Skeletal muscle tissue (tissue), 3 donors: ENCODE measurements at regions not wholly inside any gene's neighbourhood (a gene's known extent, or its start where the extent isn't known, plus 50 kb on each side); places are given as distances from the start of the nearest gene placed in this dataset.
"Not testable (repeated sequence)": the region's sequence is repeated elsewhere in the genome, so short reads cannot be mapped to it uniquely, and the experiment has no call there.

ENCODE experiments used
- H3K27ac ChIP-seq: one replicate; pipeline ENCODE4 v1.7.0; 2013; ENCODE audit warnings: mild to moderate bottlenecking, low read depth, low read length, inconsistent platforms
- H3K27me3 ChIP-seq, 3 donors: one replicate each; pipeline ENCODE4 v1.7.0; 2013; ENCODE audit warnings: low read length in 3 of 3; ENCODE audit not compliant: control insufficient read depth in 3 of 3, insufficient read depth in 3 of 3
- H3K36me3 ChIP-seq, 3 donors: one replicate each; pipeline ENCODE4 v1.7.0; 2013; ENCODE audit warnings: low read length in 3 of 3; ENCODE audit not compliant: control insufficient read depth in 3 of 3, insufficient read depth in 3 of 3
- H3K4me1 ChIP-seq, 3 donors: one replicate each; pipeline ENCODE4 v1.7.0; 2013; ENCODE audit warnings: low read length in 3 of 3, mild to moderate bottlenecking in 3 of 3; ENCODE audit not compliant: control insufficient read depth in 3 of 3, insufficient read depth in 3 of 3
- H3K4me3 ChIP-seq, 3 donors: one replicate each; pipeline ENCODE4 v1.7.0; 2013; ENCODE audit warnings: low read length in 3 of 3
- H3K9ac ChIP-seq, 3 donors: one replicate each; pipeline ENCODE4 v1.7.0; 2013; ENCODE audit warnings: low read length in 3 of 3, mild to moderate bottlenecking in 3 of 3, moderate library complexity in 2 of 3, low read depth in 1 of 3
- H3K9me3 ChIP-seq, 3 donors: one replicate each; pipeline ENCODE4 v1.7.0; 2013; ENCODE audit warnings: low read length in 3 of 3; ENCODE audit not compliant: control insufficient read depth in 3 of 3
- donor health status: Osteomylitis.

- H3K4me1 ChIP-seq = no peaks in the 10 kb centered on the region
Measured at GRCh38 chr7:68846811-68847325, 751.4 kb upstream of the AUTS2 start.

GRCh38 chr7:68853254-68853653 lies 745.0 kb upstream of the AUTS2 start:
- H3K27ac ChIP-seq = no peak overlapping the region
- H3K4me1 ChIP-seq = no peaks in the 10 kb centered on the region
- H3K9ac ChIP-seq = no peak overlapping the region
- H3K27me3 ChIP-seq = no peaks in the 10 kb centered on the region
- no peaks in the 10 kb centered on the region for H3K36me3 ChIP-seq
- H3K4me3 ChIP-seq = no peak overlapping the region
- H3K9me3 ChIP-seq = peaks cover 0 to 4% (median 0%) of the 10 kb centered on the region in 3 donors

More at GRCh38 chr7:68846811-68847325, 751.4 kb upstream of the AUTS2 start:
- Histone ChIP-seq H3K9ac (no peak overlapping the region), H3K9me3 (peaks cover 0 to 4% (median 2%) of the 10 kb centered on the region in 3 donors), H3K4me3 (no peak overlapping the region), H3K27ac (no peak overlapping the region), H3K36me3 (no peaks in the 10 kb centered on the region), H3K27me3 (no peaks in the 10 kb centered on the region)

- Histone ChIP-seq H3K4me3 (no peak overlapping the region), H3K27me3 (peaks cover 0 to 2% (median 0%) of the 10 kb centered on the region in 3 donors), H3K9me3 (no peaks in the 10 kb centered on the region), H3K27ac (no peak overlapping the region), H3K9ac (no peak overlapping the region), H3K4me1 (no peaks in the 10 kb centered on the region), H3K36me3 (no peaks in the 10 kb centered on the region)
Measured at GRCh38 chr7:68857571-68857970, 740.7 kb upstream of the AUTS2 start.

GRCh38 chr7:68858497-68858896 lies 739.8 kb upstream of the AUTS2 start:
- Histone ChIP-seq H3K27me3 (peaks cover 0 to 2% (median 0%) of the 10 kb centered on the region in 3 donors), H3K27ac (no peak overlapping the region), H3K4me1 (no peaks in the 10 kb centered on the region), H3K9me3 (no peaks in the 10 kb centered on the region), H3K36me3 (no peaks in the 10 kb centered on the region), H3K4me3 (no peak overlapping the region), H3K9ac (no peak overlapping the region)

- H3K9ac ChIP-seq = no peak overlapping the region
- H3K27me3 ChIP-seq = peaks cover 0 to 2% (median 0%) of the 10 kb centered on the region in 3 donors
- H3K9me3 ChIP-seq = no peaks in the 10 kb centered on the region
- H3K4me1 ChIP-seq = no peaks in the 10 kb centered on the region
- H3K27ac ChIP-seq = no peak overlapping the region
- no peaks in the 10 kb centered on the region for H3K36me3 ChIP-seq
- H3K4me3 ChIP-seq = no peak overlapping the region
Measured at GRCh38 chr7:68861171-68861570, 737.1 kb upstream of the AUTS2 start.

GRCh38 chr7:68862261-68862660 lies 736.0 kb upstream of the AUTS2 start:
- Histone ChIP-seq H3K4me1 (no peaks in the 10 kb centered on the region), H3K9ac (no peak overlapping the region), H3K9me3 (no peaks in the 10 kb centered on the region), H3K36me3 (no peaks in the 10 kb centered on the region), H3K4me3 (no peak overlapping the region), H3K27me3 (peaks cover 0 to 2% (median 0%) of the 10 kb centered on the region in 3 donors), H3K27ac (no peak overlapping the region)

GRCh38 chr7:68862736-68863135 lies 735.5 kb upstream of the AUTS2 start:
- H3K27ac ChIP-seq = no peak overlapping the region
- no peaks in the 10 kb centered on the region for H3K9me3 ChIP-seq
- H3K4me1 ChIP-seq = no peaks in the 10 kb centered on the region
- no peak overlapping the region for H3K9ac ChIP-seq
- H3K36me3 ChIP-seq = no peaks in the 10 kb centered on the region
- no peak overlapping the region for H3K4me3 ChIP-seq
- peaks cover 0 to 2% (median 0%) of the 10 kb centered on the region in 3 donors for H3K27me3 ChIP-seq

- Histone ChIP-seq H3K9me3 (peaks cover 0 to 2% (median 0%) of the 10 kb centered on the region in 3 donors), H3K27me3 (peaks cover 0 to 4% (median 0%) of the 10 kb centered on the region in 3 donors), H3K27ac (no peak overlapping the region), H3K9ac (no peak overlapping the region), H3K4me1 (no peaks in the 10 kb centered on the region), H3K4me3 (no peak overlapping the region), H3K36me3 (no peaks in the 10 kb centered on the region)
Measured at GRCh38 chr7:68865351-68866199, 732.7 kb upstream of the AUTS2 start.

- no peaks in the 10 kb centered on the region for H3K4me1 ChIP-seq
- H3K27me3 ChIP-seq = peaks cover 0 to 4% (median 0%) of the 10 kb centered on the region in 3 donors
- H3K9ac ChIP-seq = no peak overlapping the region
- peaks cover 0 to 2% (median 0%) of the 10 kb centered on the region in 3 donors for H3K9me3 ChIP-seq
- no peak overlapping the region for H3K27ac ChIP-seq
- no peak overlapping the region for H3K4me3 ChIP-seq
- H3K36me3 ChIP-seq = no peaks in the 10 kb centered on the region
Measured at GRCh38 chr7:68866200-68866570, 732.1 kb upstream of the AUTS2 start.

- not testable (repeated sequence) for H3K4me3 ChIP-seq, H3K4me1 ChIP-seq, H3K9me3 ChIP-seq, H3K27me3 ChIP-seq, H3K27ac ChIP-seq, H3K9ac ChIP-seq, H3K36me3 ChIP-seq
Measured at GRCh38 chr7:68866721-68867120, 731.6 kb upstream of the AUTS2 start.
